Stimulated activated naive CD8-positive, alpha-beta T cell treated with anti-CD3 and anti-CD28 coated beads, Interleukin-15, Interleukin-2, amounts not matched to agents 100 U/mL and 50 U/mL, for 24 hours (primary cell): ENCODE measurements at regions not wholly inside any gene's neighbourhood (a gene's known extent, or its start where the extent isn't known, plus 50 kb on each side); places are given as distances from the start of the nearest gene placed in this dataset.
A peak's percentile ranks its signal among the peaks of the same experiment; 100 is the strongest.
"Not testable (repeated sequence)": the region's sequence is repeated elsewhere in the genome, so short reads cannot be mapped to it uniquely, and the experiment has no call there.

Source experiments
- ATAC-seq: fragments of 150-1000 bp; cut with Tn5 transposase; one replicate; pipeline ENCODE4 v1.10.0; 2021
- DNase-seq: peaks from one replicate; pipeline ENCODE4 v3.0.0; 2021

GRCh38 chr13:50747737-50748350 lies 95.6 kb downstream of the DLEU7 start:
- DNase-seq, result no peak

DNA sequence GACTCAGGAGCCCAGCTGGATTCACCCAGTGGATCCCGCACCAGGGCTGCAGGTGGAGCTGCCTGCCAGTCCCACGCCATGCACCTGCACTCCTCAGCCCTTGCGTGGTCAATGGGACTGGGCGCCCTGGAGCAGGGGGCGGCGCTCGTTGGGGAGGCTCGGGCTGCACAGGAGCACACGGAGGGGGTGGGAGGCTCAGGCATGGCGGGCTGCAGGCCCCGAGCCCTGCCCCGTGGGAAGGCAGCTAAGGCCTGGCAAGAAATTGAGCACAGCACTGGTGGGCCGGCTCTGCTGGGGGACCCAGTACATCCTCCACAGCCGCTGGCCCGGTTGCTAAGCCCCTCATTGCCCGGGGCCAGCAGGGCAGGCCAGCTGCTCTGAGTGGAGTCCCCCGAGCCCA lies 90.3 kb downstream of the DLEU7 start:
- not testable (repeated sequence) for DNase-seq

More at GRCh38 chr13:50747737-50748350, 95.6 kb downstream of the DLEU7 start:
- no peak for ATAC-seq

GRCh38 chr13:50755862-50756685 lies 87.4 kb downstream of the DLEU7 start:
- not testable (repeated sequence) for ATAC-seq

More for the DNA sequence above, 90.3 kb downstream of the DLEU7 start:
- not testable (repeated sequence) for ATAC-seq

DNA sequence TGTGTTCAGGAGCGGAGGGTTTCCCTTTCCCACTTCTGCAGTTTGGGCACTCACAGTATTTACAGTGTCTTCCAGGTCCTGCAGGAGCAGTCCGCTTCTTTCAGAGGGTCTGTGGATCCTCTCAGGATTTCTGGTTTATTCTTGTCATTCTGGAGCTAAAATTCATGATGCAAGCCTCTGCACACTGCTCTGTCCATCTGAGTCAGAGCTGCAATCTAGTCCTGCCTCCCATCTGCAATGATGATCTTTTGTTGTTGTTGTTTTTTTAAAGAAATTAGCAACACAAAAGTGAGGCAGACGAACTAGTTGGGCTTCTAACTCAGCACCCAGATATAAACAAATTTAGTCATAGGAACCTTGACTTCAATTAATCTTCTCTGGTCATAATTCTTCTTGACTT lies 86.5 kb downstream of the DLEU7 start:
- ATAC-seq, result no peak

More at GRCh38 chr13:50755862-50756685, 87.4 kb downstream of the DLEU7 start:
- DNase-seq, result peak; percentile 12

DNA sequence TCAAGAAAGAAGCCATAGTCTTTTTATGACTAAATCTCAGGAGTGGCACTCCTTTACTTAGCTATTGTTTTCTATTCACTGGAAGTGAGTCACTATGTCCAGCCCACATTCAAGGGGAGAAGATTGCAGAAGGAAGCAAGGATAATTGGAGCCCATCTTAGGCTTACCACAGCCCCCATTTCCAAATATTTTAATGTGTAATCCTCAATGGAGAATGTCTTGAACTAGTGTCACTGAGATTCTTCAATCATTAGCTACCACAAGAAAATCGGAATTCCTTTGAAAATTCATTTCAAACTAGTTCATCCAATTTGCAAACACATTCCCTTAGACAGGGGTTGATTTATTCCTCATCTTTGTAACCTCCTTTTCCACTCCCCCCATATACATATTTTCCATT lies 84.7 kb downstream of the DLEU7 start:
- DNase-seq (no peak), ATAC-seq (no peak)

More for the DNA sequence above, 86.5 kb downstream of the DLEU7 start:
- no peak for DNase-seq

GRCh38 chr13:50760751-50761150 lies 82.7 kb downstream of the DLEU7 start:
- no peak for DNase-seq
- peak; percentile 65 for ATAC-seq

DNA sequence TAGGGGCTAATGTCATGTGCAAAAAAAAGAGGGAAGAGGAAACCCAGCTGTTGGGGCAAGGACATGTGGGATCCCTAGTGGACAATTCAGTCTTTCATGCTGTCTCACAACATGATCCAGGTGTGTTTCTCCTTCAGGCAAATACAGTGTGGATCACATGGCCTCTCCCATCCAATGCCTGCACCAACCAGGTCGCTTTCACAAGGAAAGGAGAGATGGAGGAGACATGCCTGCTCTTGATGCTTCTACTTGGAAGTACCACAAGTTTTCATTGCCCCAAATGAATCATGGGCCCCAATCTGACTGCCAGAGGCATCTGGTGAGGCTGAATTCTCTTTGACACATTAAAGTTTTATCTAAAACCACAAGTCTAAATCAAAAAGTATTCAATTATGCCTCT lies 82.1 kb downstream of the DLEU7 start:
- ATAC-seq (no peak), DNase-seq (no peak)

- no peak for DNase-seq
- no peak for ATAC-seq
Observed at GRCh38 chr13:50762969-50763567, 80.4 kb downstream of the DLEU7 start.

DNA sequence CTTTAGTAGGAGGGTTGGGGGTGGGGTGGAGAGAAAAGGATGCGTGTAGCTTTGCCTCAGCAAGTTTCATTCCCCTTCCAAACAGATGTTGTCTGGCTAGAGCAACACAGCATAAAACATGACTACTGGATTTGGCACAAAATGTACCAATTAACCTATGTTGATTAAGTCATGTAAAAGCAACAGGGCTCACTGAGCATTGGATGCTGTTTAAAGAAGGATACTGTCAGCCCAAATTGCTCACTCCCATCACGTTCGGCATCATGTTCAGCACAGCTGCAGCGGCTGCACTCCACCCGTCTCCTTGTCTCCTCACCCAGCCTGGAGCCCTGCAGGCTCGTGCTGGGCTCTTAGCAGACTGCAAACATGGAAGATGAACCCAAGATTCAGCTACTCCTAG lies 77.5 kb downstream of the DLEU7 start:
- ATAC-seq (no peak), DNase-seq (no peak)

GRCh38 chr13:50766695-50767094 lies 76.8 kb downstream of the DLEU7 start:
- ATAC-seq, result no peak
- no peak for DNase-seq

- DNase-seq, ATAC-seq: not testable (repeated sequence)
Observed at GRCh38 chr13:50772881-50773280, 70.6 kb downstream of the DLEU7 start.
